ENCODE measurements at regions not wholly inside any gene's neighbourhood (a gene's known extent, or its start where the extent isn't known, plus 50 kb on each side); places are given as distances from the start of the nearest gene placed in this dataset.

- Histone ChIP-seq H3K27me3 (replicated peaks; ENCODE audit: control insufficient read depth, insufficient read depth, low read length) (peaks cover 45% of the 10 kb centered on the region), H3K9me3 (ENCODE audit: control insufficient read depth, low read length) (no peaks in the 10 kb centered on the region), H3K9ac (ENCODE audit: low read length) (no peak overlapping the region), H3K4me1 (ENCODE audit: control insufficient read depth, insufficient read depth, low read length) (peaks cover 10% of the 10 kb centered on the region), H3K4me3 (ENCODE audit: low read length) (no peak overlapping the region), H3K36me3 (ENCODE audit: control insufficient read depth, insufficient read depth, low read length, severe bottlenecking) (no peaks in the 10 kb centered on the region)
- DNase-seq (ENCODE audit: low read depth), result no peak
Observed at GRCh38 chr6:1230281-1230680, 81.6 kb upstream of the FOXQ1 start.

- H3K4me1 ChIP-seq (ENCODE audit: control insufficient read depth, insufficient read depth, low read length), result peaks cover 10% of the 10 kb centered on the region
- H3K9ac ChIP-seq (ENCODE audit: low read length), result no peak overlapping the region
- H3K27me3 ChIP-seq (replicated peaks; ENCODE audit: control insufficient read depth, insufficient read depth, low read length), result peaks cover 45% of the 10 kb centered on the region
- no peaks in the 10 kb centered on the region for H3K9me3 ChIP-seq (ENCODE audit: control insufficient read depth, low read length)
- no peak overlapping the region for H3K4me3 ChIP-seq (ENCODE audit: low read length)
- DNase-seq (ENCODE audit: low read depth), result no peak
- H3K36me3 ChIP-seq (ENCODE audit: control insufficient read depth, insufficient read depth, low read length, severe bottlenecking), result no peaks in the 10 kb centered on the region
Observed at GRCh38 chr6:1229808-1230207, 82.1 kb upstream of the FOXQ1 start.

GRCh38 chr6:1229301-1229700 is 82.6 kb upstream of the FOXQ1 start:
- H3K36me3 ChIP-seq (ENCODE audit: control insufficient read depth, insufficient read depth, low read length, severe bottlenecking), result no peaks in the 10 kb centered on the region
- H3K9ac ChIP-seq (ENCODE audit: low read length), result no peak overlapping the region
- H3K9me3 ChIP-seq (ENCODE audit: control insufficient read depth, low read length), result no peaks in the 10 kb centered on the region
- H3K4me1 ChIP-seq (ENCODE audit: control insufficient read depth, insufficient read depth, low read length), result peaks cover 10% of the 10 kb centered on the region
- no peak overlapping the region for H3K4me3 ChIP-seq (ENCODE audit: low read length)
- no peak for DNase-seq (ENCODE audit: low read depth)
- peaks cover 45% of the 10 kb centered on the region for H3K27me3 ChIP-seq (replicated peaks; ENCODE audit: control insufficient read depth, insufficient read depth, low read length)

- no peak for DNase-seq (ENCODE audit: low read depth)
- Histone ChIP-seq H3K4me1 (ENCODE audit: control insufficient read depth, insufficient read depth, low read length) (peaks cover 10% of the 10 kb centered on the region), H3K9ac (ENCODE audit: low read length) (no peak overlapping the region), H3K27me3 (replicated peaks; ENCODE audit: control insufficient read depth, insufficient read depth, low read length) (peaks cover 40% of the 10 kb centered on the region), H3K36me3 (ENCODE audit: control insufficient read depth, insufficient read depth, low read length, severe bottlenecking) (no peaks in the 10 kb centered on the region), H3K4me3 (ENCODE audit: low read length) (no peak overlapping the region), H3K9me3 (ENCODE audit: control insufficient read depth, low read length) (no peaks in the 10 kb centered on the region)
Observed at GRCh38 chr6:1228754-1229191, 83.1 kb upstream of the FOXQ1 start.

- no peak for DNase-seq (ENCODE audit: low read depth)
- Histone ChIP-seq H3K4me1 (ENCODE audit: control insufficient read depth, insufficient read depth, low read length) (peaks cover 10% of the 10 kb centered on the region), H3K9ac (ENCODE audit: low read length) (no peak overlapping the region), H3K9me3 (ENCODE audit: control insufficient read depth, low read length) (no peaks in the 10 kb centered on the region), H3K36me3 (ENCODE audit: control insufficient read depth, insufficient read depth, low read length, severe bottlenecking) (no peaks in the 10 kb centered on the region), H3K4me3 (ENCODE audit: low read length) (no peak overlapping the region), H3K27me3 (replicated peaks; ENCODE audit: control insufficient read depth, insufficient read depth, low read length) (peaks cover 36% of the 10 kb centered on the region)
Observed at GRCh38 chr6:1227935-1228753, 83.8 kb upstream of the FOXQ1 start.

- H3K27me3 ChIP-seq (replicated peaks; ENCODE audit: control insufficient read depth, insufficient read depth, low read length), result peaks cover 30% of the 10 kb centered on the region
- no peaks in the 10 kb centered on the region for H3K9me3 ChIP-seq (ENCODE audit: control insufficient read depth, low read length)
- H3K4me1 ChIP-seq (ENCODE audit: control insufficient read depth, insufficient read depth, low read length), result peaks cover 10% of the 10 kb centered on the region
- no peak for DNase-seq (ENCODE audit: low read depth)
- H3K9ac ChIP-seq (ENCODE audit: low read length), result no peak overlapping the region
- H3K36me3 ChIP-seq (ENCODE audit: control insufficient read depth, insufficient read depth, low read length, severe bottlenecking), result no peaks in the 10 kb centered on the region
- no peak overlapping the region for H3K4me3 ChIP-seq (ENCODE audit: low read length)
Observed at GRCh38 chr6:1227600-1227934, 84.3 kb upstream of the FOXQ1 start.

- peak overlapping the region; percentile 55 for H3K4me3 ChIP-seq (ENCODE audit: low read length)
Observed at GRCh38 chr6:1226277-1227099, 85.4 kb upstream of the FOXQ1 start.

GRCh38 chr6:1224514-1224913 is 87.4 kb upstream of the FOXQ1 start:
- H3K27me3 ChIP-seq (replicated peaks; ENCODE audit: control insufficient read depth, insufficient read depth, low read length), result peaks cover 16% of the 10 kb centered on the region
- no peaks in the 10 kb centered on the region for H3K9me3 ChIP-seq (ENCODE audit: control insufficient read depth, low read length)
- no peak overlapping the region for H3K4me3 ChIP-seq (ENCODE audit: low read length)
- no peak overlapping the region for H3K9ac ChIP-seq (ENCODE audit: low read length)
- no peak for DNase-seq (ENCODE audit: low read depth)
- no peaks in the 10 kb centered on the region for H3K36me3 ChIP-seq (ENCODE audit: control insufficient read depth, insufficient read depth, low read length, severe bottlenecking)
- peaks cover 10% of the 10 kb centered on the region for H3K4me1 ChIP-seq (ENCODE audit: control insufficient read depth, insufficient read depth, low read length)

More at GRCh38 chr6:1226277-1227099, 85.4 kb upstream of the FOXQ1 start:
- Histone ChIP-seq H3K4me1 (ENCODE audit: control insufficient read depth, insufficient read depth, low read length) (peaks cover 10% of the 10 kb centered on the region), H3K9ac (ENCODE audit: low read length) (no peak overlapping the region), H3K9me3 (ENCODE audit: control insufficient read depth, low read length) (no peaks in the 10 kb centered on the region), H3K27me3 (replicated peaks; ENCODE audit: control insufficient read depth, insufficient read depth, low read length) (peaks cover 30% of the 10 kb centered on the region), H3K36me3 (ENCODE audit: control insufficient read depth, insufficient read depth, low read length, severe bottlenecking) (no peaks in the 10 kb centered on the region)
- DNase-seq (ENCODE audit: low read depth), result no peak

- H3K4me1 ChIP-seq (ENCODE audit: control insufficient read depth, insufficient read depth, low read length), result peaks cover 10% of the 10 kb centered on the region
- DNase-seq (ENCODE audit: low read depth), result no peak
- no peak overlapping the region for H3K4me3 ChIP-seq (ENCODE audit: low read length)
- H3K9me3 ChIP-seq (ENCODE audit: control insufficient read depth, low read length), result no peaks in the 10 kb centered on the region
- no peaks in the 10 kb centered on the region for H3K36me3 ChIP-seq (ENCODE audit: control insufficient read depth, insufficient read depth, low read length, severe bottlenecking)
- peaks cover 4% of the 10 kb centered on the region for H3K27me3 ChIP-seq (replicated peaks; ENCODE audit: control insufficient read depth, insufficient read depth, low read length)
- no peak overlapping the region for H3K9ac ChIP-seq (ENCODE audit: low read length)
Observed at GRCh38 chr6:1222728-1223595, 88.9 kb upstream of the FOXQ1 start.

- Histone ChIP-seq H3K9ac (ENCODE audit: low read length) (no peak overlapping the region), H3K4me1 (ENCODE audit: control insufficient read depth, insufficient read depth, low read length) (no peaks in the 10 kb centered on the region), H3K4me3 (ENCODE audit: low read length) (no peak overlapping the region), H3K36me3 (ENCODE audit: control insufficient read depth, insufficient read depth, low read length, severe bottlenecking) (no peaks in the 10 kb centered on the region), H3K27me3 (replicated peaks; ENCODE audit: control insufficient read depth, insufficient read depth, low read length) (no peaks in the 10 kb centered on the region), H3K9me3 (ENCODE audit: control insufficient read depth, low read length) (no peaks in the 10 kb centered on the region)
- DNase-seq (ENCODE audit: low read depth), result no peak
Observed at GRCh38 chr6:1217396-1217795, 94.5 kb upstream of the FOXQ1 start.

GRCh38 chr6:1216488-1216974 is 95.4 kb upstream of the FOXQ1 start:
- Histone ChIP-seq H3K4me3 (ENCODE audit: low read length) (no peak overlapping the region), H3K27me3 (replicated peaks; ENCODE audit: control insufficient read depth, insufficient read depth, low read length) (no peaks in the 10 kb centered on the region), H3K9me3 (ENCODE audit: control insufficient read depth, low read length) (no peaks in the 10 kb centered on the region), H3K9ac (ENCODE audit: low read length) (no peak overlapping the region), H3K4me1 (ENCODE audit: control insufficient read depth, insufficient read depth, low read length) (no peaks in the 10 kb centered on the region), H3K36me3 (ENCODE audit: control insufficient read depth, insufficient read depth, low read length, severe bottlenecking) (no peaks in the 10 kb centered on the region)
- DNase-seq (ENCODE audit: low read depth), result no peak
